Testis (tissue), 2 donors: ENCODE measurements at regions not wholly inside any gene's neighbourhood (a gene's known extent, or its start where the extent isn't known, plus 50 kb on each side); places are given as distances from the start of the nearest gene placed in this dataset.

Experiments used
- CTCF ChIP-seq, 3 experiments: fragments of 450-650 bp in 2 of 3; fragments of 200-600 bp in 1 of 3; sonication (generic) in 1 of 3; IDR thresholded peaks; one replicate each; pipeline ENCODE4 v1.5.1; 2016 to 2019; ENCODE audit warnings: antibody characterized with exemption in 3 of 3, mild to moderate bottlenecking in 2 of 3, moderate library complexity in 1 of 3
- POLR2A ChIP-seq: fragments of 450-650 bp; IDR thresholded peaks from one replicate; pipeline ENCODE4 v1.6.1; 2017; ENCODE audit warnings: antibody characterized with exemption, mild to moderate bottlenecking, moderate library complexity

- TF ChIP-seq CTCF (IDR thresholded peaks at IDR 0.05) (no peak), POLR2A (no peak)
Measured at GRCh38 chr13:88685459-88685858, 1014.3 kb downstream of the SLITRK5 start.
